WTC11 (cell line): ENCODE measurements at regions not wholly inside any gene's neighbourhood (a gene's known extent, or its start where the extent isn't known, plus 50 kb on each side); places are given as distances from the start of the nearest gene placed in this dataset.

ENCODE experiments used
- ETV6 ChIP-seq: sonication (generic); formaldehyde crosslinking; IDR thresholded peaks from 2 replicates; pipeline ENCODE4 v1.8.1; 2022; ENCODE audit warnings: mild to moderate bottlenecking, missing genetic modification reagents
- NFYB ChIP-seq: sonication (generic); formaldehyde crosslinking; conservative IDR thresholded peaks from 2 replicates; pipeline ENCODE4 v1.8.0; 2022; ENCODE audit warnings: low read depth, missing genetic modification reagents
- TCF7 ChIP-seq: sonication (generic); formaldehyde crosslinking; IDR thresholded peaks from 2 replicates; pipeline ENCODE4 v1.8.0; 2022; ENCODE audit warnings: mild to moderate bottlenecking, low read depth, missing genetic modification reagents, moderate library complexity
- ZNF317 ChIP-seq: sonication (generic); formaldehyde crosslinking; IDR thresholded peaks from 2 replicates; pipeline ENCODE4 v1.8.1; 2023; ENCODE audit warnings: low read depth, mild to moderate bottlenecking, moderate library complexity, missing genetic modification reagents, borderline replicate concordance
- ZNF423 ChIP-seq: fragments of 250-450 bp; sonication (Bioruptor Pico); IDR thresholded peaks from 2 replicates; pipeline ENCODE4 v2.1.2; 2022; ENCODE audit warnings: mild to moderate bottlenecking, moderate library complexity
- TF ChIP-seq, protein P1 (sequence below): fragments of 200-600 bp; IDR thresholded peaks from 2 replicates; pipeline ENCODE4 v1.8.0; 2022; ENCODE audit warnings: antibody characterized with exemption
- TF ChIP-seq, protein P2 (sequence below): sonication (generic); formaldehyde crosslinking; IDR thresholded peaks from 2 replicates; pipeline ENCODE4 v1.8.0; 2022; ENCODE audit warnings: missing genetic modification reagents
- TF ChIP-seq, protein P3 (sequence below): sonication (generic); formaldehyde crosslinking; IDR thresholded peaks from 2 replicates; pipeline ENCODE4 v1.8.1; 2023; ENCODE audit warnings: mild to moderate bottlenecking, missing genetic modification reagents, borderline replicate concordance
- TF ChIP-seq, protein P4 (sequence below): sonication (generic); formaldehyde crosslinking; IDR thresholded peaks from 2 replicates; pipeline ENCODE4 v1.8.1; 2023; ENCODE audit warnings: mild to moderate bottlenecking, missing genetic modification reagents, moderate library complexity
- TF ChIP-seq, protein P5 (sequence below): sonication (generic); formaldehyde crosslinking; IDR thresholded peaks from 2 replicates; pipeline ENCODE4 v1.8.0; 2023; ENCODE audit warnings: missing genetic modification reagents

DNA sequence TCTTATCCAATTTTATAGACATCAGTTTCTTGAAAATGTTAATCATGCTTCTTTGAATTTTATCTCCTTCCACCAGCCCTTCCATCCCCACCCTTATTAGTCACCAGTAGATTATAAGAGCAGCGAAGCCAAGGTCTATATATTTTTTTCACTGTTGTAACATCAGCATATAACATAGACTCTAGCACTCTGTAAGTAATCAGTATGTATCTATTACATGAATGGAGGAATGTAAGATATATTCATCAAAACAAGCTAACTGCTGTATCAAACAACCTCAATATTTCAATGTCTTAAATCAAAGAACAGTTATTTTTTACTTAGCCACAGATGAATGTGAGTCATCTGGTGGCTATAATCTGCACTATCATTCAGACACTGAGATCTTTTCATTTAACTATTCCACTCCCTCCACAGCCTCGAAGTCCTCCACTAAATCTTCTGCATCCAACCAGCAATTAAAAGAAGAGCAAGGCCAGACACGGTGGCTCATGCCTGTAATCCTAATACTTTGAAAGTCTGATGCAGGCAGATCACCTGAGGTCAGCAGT is 178.9 kb downstream of the CENPC start:
- TF ChIP-seq, protein P1, sequence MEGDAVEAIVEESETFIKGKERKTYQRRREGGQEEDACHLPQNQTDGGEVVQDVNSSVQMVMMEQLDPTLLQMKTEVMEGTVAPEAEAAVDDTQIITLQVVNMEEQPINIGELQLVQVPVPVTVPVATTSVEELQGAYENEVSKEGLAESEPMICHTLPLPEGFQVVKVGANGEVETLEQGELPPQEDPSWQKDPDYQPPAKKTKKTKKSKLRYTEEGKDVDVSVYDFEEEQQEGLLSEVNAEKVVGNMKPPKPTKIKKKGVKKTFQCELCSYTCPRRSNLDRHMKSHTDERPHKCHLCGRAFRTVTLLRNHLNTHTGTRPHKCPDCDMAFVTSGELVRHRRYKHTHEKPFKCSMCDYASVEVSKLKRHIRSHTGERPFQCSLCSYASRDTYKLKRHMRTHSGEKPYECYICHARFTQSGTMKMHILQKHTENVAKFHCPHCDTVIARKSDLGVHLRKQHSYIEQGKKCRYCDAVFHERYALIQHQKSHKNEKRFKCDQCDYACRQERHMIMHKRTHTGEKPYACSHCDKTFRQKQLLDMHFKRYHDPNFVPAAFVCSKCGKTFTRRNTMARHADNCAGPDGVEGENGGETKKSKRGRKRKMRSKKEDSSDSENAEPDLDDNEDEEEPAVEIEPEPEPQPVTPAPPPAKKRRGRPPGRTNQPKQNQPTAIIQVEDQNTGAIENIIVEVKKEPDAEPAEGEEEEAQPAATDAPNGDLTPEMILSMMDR: no peak
- TF ChIP-seq, protein P2, sequence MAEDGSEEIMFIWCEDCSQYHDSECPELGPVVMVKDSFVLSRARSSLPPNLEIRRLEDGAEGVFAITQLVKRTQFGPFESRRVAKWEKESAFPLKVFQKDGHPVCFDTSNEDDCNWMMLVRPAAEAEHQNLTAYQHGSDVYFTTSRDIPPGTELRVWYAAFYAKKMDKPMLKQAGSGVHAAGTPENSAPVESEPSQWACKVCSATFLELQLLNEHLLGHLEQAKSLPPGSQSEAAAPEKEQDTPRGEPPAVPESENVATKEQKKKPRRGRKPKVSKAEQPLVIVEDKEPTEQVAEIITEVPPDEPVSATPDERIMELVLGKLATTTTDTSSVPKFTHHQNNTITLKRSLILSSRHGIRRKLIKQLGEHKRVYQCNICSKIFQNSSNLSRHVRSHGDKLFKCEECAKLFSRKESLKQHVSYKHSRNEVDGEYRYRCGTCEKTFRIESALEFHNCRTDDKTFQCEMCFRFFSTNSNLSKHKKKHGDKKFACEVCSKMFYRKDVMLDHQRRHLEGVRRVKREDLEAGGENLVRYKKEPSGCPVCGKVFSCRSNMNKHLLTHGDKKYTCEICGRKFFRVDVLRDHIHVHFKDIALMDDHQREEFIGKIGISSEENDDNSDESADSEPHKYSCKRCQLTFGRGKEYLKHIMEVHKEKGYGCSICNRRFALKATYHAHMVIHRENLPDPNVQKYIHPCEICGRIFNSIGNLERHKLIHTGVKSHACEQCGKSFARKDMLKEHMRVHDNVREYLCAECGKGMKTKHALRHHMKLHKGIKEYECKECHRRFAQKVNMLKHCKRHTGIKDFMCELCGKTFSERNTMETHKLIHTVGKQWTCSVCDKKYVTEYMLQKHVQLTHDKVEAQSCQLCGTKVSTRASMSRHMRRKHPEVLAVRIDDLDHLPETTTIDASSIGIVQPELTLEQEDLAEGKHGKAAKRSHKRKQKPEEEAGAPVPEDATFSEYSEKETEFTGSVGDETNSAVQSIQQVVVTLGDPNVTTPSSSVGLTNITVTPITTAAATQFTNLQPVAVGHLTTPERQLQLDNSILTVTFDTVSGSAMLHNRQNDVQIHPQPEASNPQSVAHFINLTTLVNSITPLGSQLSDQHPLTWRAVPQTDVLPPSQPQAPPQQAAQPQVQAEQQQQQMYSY (CRISPR knock-in tag): no peak
- TF ChIP-seq TCF7 (CRISPR knock-in tag) (no peak), ETV6 (CRISPR knock-in tag) (no peak), NFYB (no peak), ZNF423 (CRISPR knock-in tag) (no peak), ZNF317 (no peak)
- TF ChIP-seq, protein P3, sequence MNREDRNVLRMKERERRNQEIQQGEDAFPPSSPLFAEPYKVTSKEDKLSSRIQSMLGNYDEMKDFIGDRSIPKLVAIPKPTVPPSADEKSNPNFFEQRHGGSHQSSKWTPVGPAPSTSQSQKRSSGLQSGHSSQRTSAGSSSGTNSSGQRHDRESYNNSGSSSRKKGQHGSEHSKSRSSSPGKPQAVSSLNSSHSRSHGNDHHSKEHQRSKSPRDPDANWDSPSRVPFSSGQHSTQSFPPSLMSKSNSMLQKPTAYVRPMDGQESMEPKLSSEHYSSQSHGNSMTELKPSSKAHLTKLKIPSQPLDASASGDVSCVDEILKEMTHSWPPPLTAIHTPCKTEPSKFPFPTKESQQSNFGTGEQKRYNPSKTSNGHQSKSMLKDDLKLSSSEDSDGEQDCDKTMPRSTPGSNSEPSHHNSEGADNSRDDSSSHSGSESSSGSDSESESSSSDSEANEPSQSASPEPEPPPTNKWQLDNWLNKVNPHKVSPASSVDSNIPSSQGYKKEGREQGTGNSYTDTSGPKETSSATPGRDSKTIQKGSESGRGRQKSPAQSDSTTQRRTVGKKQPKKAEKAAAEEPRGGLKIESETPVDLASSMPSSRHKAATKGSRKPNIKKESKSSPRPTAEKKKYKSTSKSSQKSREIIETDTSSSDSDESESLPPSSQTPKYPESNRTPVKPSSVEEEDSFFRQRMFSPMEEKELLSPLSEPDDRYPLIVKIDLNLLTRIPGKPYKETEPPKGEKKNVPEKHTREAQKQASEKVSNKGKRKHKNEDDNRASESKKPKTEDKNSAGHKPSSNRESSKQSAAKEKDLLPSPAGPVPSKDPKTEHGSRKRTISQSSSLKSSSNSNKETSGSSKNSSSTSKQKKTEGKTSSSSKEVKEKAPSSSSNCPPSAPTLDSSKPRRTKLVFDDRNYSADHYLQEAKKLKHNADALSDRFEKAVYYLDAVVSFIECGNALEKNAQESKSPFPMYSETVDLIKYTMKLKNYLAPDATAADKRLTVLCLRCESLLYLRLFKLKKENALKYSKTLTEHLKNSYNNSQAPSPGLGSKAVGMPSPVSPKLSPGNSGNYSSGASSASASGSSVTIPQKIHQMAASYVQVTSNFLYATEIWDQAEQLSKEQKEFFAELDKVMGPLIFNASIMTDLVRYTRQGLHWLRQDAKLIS (CRISPR knock-in tag): no peak
- TF ChIP-seq, protein P4, sequence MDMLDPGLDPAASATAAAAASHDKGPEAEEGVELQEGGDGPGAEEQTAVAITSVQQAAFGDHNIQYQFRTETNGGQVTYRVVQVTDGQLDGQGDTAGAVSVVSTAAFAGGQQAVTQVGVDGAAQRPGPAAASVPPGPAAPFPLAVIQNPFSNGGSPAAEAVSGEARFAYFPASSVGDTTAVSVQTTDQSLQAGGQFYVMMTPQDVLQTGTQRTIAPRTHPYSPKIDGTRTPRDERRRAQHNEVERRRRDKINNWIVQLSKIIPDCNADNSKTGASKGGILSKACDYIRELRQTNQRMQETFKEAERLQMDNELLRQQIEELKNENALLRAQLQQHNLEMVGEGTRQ (CRISPR knock-in tag): no peak
- TF ChIP-seq, protein P5, sequence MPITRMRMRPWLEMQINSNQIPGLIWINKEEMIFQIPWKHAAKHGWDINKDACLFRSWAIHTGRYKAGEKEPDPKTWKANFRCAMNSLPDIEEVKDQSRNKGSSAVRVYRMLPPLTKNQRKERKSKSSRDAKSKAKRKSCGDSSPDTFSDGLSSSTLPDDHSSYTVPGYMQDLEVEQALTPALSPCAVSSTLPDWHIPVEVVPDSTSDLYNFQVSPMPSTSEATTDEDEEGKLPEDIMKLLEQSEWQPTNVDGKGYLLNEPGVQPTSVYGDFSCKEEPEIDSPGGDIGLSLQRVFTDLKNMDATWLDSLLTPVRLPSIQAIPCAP (CRISPR knock-in tag): no peak
